Esophagus mucosa (tissue), 1 donor: ENCODE measurements at regions not wholly inside any gene's neighbourhood (a gene's known extent, or its start where the extent isn't known, plus 50 kb on each side); places are given as distances from the start of the nearest gene placed in this dataset.

ENCODE experiments used
- ATAC-seq: fragments of 200-7000 bp; cut with Tn5 transposase; one replicate; pipeline ENCODE4 v1.9.1; 2020
- donor health status: DM: yes; HTN: yes; CAD: no.

GRCh38 chr5:126199467-126199866 is 223.7 kb upstream of the GRAMD2B start:
- ATAC-seq: no peak

- ATAC-seq: peak; percentile 93
Observed at GRCh38 chr5:126208691-126209090, 214.5 kb upstream of the GRAMD2B start.

GRCh38 chr5:126210955-126211354 is 212.3 kb upstream of the GRAMD2B start:
- ATAC-seq: no peak

GRCh38 chr5:126219616-126220015 is 203.6 kb upstream of the GRAMD2B start:
- ATAC-seq: no peak

DNA sequence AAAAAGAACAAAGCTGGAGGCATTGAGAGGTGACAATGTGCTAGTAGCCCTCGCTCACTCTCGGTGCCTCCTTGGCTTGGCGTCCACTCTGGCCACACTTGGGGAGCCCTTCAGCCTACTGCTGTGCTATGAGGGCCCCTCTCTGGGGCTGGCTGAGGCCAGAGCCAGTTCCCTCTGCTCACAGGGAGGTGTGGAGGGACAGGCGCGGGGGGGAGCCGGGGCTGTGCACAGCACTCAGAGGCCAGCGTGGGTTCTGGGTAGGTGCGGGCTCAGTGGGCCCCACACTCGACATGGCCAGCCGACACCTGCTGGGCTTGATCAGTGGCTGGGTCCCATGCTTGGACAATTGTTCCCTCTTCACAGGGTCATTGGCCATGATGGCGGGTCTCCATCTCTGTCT is 202.5 kb upstream of the GRAMD2B start:
- no peak for ATAC-seq

- ATAC-seq: no peak
Observed at GRCh38 chr5:126228934-126229333, 194.3 kb upstream of the GRAMD2B start.

GRCh38 chr5:126233256-126233655 is 190.0 kb upstream of the GRAMD2B start:
- no peak for ATAC-seq

- ATAC-seq: no peak
Observed at GRCh38 chr5:126234563-126235195, 188.5 kb upstream of the GRAMD2B start.

DNA sequence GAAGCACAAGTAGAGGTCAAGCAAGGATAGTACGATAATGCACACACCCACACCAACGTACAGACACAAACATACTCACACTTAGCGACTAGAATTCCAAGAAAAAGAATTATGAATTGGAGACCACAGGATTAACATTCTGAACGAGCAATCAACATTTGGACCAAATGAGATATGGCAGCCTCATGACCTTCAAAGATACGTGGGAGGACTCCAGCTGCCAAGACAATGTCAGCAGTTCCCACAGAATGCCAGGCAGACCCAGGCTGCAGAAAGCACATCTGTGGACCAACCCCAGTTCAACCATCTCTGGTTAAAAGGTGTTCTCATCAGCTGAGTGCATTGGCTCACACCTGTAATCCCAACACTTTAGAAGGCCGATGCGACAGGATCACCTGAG is 187.6 kb upstream of the GRAMD2B start:
- no peak for ATAC-seq

DNA sequence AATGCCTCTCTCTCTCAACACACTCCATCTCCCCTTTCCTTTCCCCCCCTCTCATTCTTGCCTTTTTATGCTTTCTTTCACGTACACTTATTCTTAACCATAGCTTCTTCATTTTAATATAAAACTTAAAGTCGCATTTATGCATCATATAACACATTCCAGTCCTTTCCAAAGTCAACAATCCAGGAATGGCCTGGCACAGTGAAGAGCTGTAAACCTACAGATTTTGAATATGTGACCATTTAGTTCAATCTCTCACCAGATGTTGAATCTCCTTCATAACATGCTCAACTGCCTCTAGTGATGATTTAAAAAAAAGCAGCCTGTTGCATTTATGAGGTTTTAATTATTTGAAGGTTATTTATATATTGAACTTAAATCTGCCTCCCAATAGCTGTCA is 186.2 kb upstream of the GRAMD2B start:
- no peak for ATAC-seq

DNA sequence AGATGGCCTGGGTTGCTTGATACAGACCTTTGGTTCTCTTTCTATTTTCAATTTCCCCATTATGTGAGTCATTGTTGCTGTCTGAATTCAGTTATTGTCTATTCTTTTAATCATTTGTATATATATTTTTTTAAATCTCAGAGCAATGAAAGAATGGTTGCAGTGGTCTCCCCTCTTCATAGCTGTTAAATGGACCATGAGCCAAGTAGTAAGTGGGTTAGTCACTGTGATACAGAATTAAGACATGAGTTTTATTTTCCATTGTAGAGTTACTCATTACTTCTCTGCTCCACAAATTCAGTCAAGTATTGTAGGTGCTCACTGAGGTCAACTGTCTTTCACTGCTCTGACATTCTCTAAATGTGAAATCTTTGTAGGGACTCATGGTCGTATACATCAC is 174.6 kb upstream of the GRAMD2B start:
- ATAC-seq: no peak

GRCh38 chr5:126251024-126251423 is 172.2 kb upstream of the GRAMD2B start:
- no peak for ATAC-seq

DNA sequence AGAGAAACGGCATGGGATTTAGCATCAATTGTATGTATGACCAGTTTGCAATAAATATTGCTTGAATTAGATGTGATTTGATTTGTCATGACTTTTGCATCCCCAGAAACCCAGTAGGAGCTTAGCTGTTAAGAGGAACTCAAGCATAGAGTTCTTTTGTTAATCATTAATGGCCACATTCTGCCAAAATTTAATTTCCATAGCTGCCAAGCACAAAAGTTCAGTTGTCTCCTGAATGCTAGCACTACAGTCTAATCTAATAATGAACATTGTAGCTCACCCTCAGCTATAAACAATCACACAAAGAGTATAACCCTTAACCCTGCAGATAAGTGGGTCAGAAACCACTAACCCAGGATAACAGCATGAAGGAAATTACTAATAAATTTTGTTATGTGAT is 169.8 kb upstream of the GRAMD2B start:
- ATAC-seq: no peak

- no peak for ATAC-seq
Observed at GRCh38 chr5:126263591-126264184, 159.5 kb upstream of the GRAMD2B start.

DNA sequence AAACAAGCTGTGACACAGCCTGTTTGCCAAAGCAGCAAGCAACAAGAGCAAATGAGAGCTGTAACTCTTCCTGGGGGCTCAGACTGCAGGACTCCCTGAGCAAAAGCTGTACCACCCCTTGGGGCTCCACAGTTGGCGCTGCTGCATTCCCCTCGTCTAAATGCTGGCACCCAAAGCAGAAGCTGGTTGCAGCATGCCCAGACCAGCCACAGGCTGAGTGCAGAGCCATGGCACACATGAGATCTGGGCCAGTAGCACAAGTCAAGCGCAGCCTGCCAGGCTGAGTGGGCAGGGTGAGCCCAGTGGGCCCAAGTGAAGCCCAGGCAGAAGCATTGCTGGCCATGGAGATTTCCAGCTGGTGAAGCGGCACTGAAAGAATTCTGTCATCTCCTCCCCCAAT is 157.3 kb upstream of the GRAMD2B start:
- ATAC-seq: peak; percentile 55

GRCh38 chr5:126267438-126267837 is 155.8 kb upstream of the GRAMD2B start:
- ATAC-seq: no peak

- no peak for ATAC-seq
Observed at GRCh38 chr5:126268697-126269315, 154.4 kb upstream of the GRAMD2B start.

DNA sequence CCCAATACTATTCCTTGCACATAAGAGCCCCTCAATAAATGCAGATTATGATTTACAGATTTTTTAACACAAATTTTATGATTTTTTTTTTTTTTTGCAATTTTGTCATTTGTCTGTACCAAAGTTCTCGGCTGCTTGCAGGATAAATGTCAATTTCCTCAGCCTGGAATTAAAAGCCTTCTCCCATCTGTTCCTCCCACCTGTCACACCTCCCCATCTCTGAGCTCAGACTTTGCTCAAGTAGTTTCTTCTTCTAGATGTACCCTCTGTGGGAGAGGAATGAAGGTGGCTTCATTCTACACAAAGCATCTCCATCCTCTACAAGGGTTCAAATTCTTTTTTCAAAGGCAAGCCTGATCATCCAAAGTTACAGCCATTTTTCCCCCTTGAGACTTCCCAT is 153.7 kb upstream of the GRAMD2B start:
- ATAC-seq: no peak

DNA sequence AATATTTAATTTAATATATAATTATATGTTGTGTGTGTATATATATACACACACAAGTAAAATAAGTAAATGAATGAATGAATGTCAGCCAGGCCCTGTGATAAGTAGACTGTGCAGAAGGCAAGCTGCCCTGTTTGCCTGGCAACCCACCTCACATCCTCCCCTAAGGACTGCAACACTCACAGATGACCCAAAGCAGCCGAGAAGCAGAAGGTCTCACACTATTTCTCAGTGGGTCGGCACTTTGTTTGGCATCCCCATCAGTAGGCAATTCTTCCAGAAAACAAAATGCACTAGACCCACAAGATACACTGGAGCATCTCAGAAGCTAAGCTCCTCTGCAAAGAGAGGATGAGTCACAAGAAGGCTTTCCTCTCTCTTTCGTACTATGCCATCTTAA is 152.1 kb upstream of the GRAMD2B start:
- ATAC-seq: no peak

DNA sequence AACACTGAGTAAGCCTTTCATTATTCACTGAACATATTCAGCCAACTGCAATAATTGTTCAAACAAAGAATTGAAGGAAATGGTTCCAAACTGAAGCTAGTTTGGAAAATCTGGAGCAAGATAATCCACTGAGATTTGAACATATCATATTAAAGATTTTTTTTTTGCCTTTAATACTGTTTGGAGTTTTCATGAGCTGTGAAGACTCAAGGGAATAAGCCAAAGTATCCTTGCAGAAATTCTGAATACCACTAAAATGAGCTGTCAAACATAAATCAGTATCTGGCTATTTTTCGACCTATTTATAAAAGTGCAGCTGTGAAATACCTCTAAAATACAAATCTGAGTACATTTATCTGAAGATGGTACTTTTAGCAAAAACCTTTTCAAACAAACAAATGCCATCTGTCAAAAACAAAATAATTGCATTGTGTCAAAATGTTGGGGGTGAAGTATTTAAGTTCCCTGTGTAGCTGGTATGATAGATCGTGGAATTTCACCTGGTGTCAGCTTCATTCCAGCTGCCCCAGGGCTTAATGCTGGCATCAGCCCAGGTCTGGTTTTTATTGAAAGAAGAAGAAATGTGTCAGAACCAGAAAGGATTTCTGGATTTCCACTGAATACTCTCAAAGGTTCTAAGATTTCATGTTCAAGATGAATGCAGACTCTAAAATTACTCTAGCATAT is 149.0 kb upstream of the GRAMD2B start:
- no peak for ATAC-seq

DNA sequence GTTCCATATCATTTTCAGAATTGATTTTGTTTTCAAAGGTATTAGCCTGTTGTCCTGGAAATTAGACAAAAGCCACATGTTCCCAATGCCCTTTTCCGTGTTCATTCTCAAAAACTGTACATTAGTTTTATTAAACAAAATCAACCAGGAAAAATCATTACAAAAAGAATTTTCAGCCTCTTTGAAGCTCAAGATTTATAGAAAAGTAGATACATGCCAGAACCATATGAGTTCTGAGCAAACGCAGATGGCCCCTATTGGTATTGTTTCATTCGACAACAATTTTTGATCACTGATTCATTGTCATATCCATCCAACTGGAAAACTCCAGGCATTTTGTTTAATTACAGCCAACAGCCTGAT is 148.5 kb upstream of the GRAMD2B start:
- ATAC-seq: no peak

DNA sequence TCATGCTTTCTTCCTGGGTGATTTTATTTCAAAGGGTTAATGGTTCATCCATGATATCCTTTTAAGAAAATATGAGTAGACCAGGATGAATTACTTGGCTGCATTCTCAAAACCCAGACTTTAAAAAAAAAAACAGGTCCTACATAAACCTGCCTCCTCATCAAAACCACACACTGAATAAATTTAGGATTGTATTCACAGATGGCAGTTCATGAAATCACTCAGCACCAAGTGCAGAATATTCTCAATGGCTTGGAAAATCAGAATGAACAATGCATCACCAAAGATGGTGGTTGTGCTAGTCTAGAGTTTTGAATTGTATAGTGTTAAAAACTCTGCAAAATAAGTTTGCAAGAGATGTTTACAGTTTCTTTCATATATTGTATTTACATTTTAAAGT is 145.4 kb upstream of the GRAMD2B start:
- ATAC-seq: no peak

DNA sequence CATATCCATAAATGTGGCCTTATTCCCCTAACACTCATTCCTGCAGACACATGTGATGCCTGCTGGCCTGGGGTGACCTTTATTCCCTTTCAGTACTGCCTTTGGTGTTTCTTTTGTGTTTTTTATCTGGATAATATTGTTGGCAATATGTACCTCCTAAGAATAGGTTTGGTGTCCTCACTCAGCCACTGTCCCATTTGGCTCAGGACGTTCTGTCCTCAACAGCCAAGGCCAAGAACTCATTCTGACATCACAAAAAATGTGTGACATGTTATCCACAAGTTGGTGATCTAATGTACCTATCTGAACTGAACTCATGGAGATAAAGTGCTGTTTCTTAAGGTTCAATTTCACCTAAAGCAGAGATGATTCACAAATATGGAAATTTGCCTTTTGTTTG is 142.9 kb upstream of the GRAMD2B start:
- no peak for ATAC-seq

- no peak for ATAC-seq
Observed at GRCh38 chr5:126280846-126281245, 142.4 kb upstream of the GRAMD2B start.
